K562 (cell line): ENCODE measurements at regions not wholly inside any gene's neighbourhood (a gene's known extent, or its start where the extent isn't known, plus 50 kb on each side); places are given as distances from the start of the nearest gene placed in this dataset.

Experiments
- BCL6 ChIP-seq: fragments of 250-450 bp; sonication (Bioruptor Pico); IDR thresholded peaks from 2 replicates; pipeline ENCODE4 v1.4.0; 2020
- E2F8 ChIP-seq: fragments of 450-650 bp; IDR thresholded peaks from 2 replicates; pipeline ENCODE4 v1.7.1; 2018; ENCODE audit warnings: mild to moderate bottlenecking, low read depth; ENCODE audit not compliant: partially characterized antibody
- GTF2F1 ChIP-seq: IDR thresholded peaks from 2 replicates; pipeline ENCODE4 v1.6.1; 2011; ENCODE audit warnings: low read depth, low read length, improper control_type of control experiment
- HMG20B ChIP-seq: fragments of 250-450 bp; sonication (Bioruptor Pico); IDR thresholded peaks from 2 replicates; pipeline ENCODE4 v1.5.0; 2021; ENCODE audit warnings: mild to moderate bottlenecking
- POLR2AphosphoS5 ChIP-seq: IDR thresholded peaks from 2 replicates; pipeline ENCODE4 v1.6.1; 2011; ENCODE audit warnings: mild to moderate bottlenecking, low read depth, low read length, moderate library complexity; ENCODE audit not compliant: control insufficient read depth, insufficient read depth
- ZBTB17 ChIP-seq: fragments of 450-650 bp; formaldehyde crosslinking; IDR thresholded peaks from 2 replicates; pipeline ENCODE4 v1.4.0; 2020; ENCODE audit warnings: mild to moderate bottlenecking
- ZNF124 ChIP-seq: sonication (generic); formaldehyde crosslinking; IDR thresholded peaks from 2 replicates; pipeline ENCODE4 v1.8.1; 2022; ENCODE audit warnings: missing genetic modification reagents

- TF ChIP-seq E2F8, result no peak
- no peak for TF ChIP-seq GTF2F1
- no peak for TF ChIP-seq POLR2AphosphoS5
- TF ChIP-seq HMG20B, result no peak
- TF ChIP-seq ZBTB17 (CRISPR knock-in tag), result no peak
- no peak for TF ChIP-seq ZNF124 (CRISPR knock-in tag)
- no peak for TF ChIP-seq BCL6 (CRISPR knock-in tag)
Observed at GRCh38 chr1:234533034-234533891, 54.3 kb upstream of the TARBP1 start.
